ENCODE measurements at regions not wholly inside any gene's neighbourhood (a gene's known extent, or its start where the extent isn't known, plus 50 kb on each side); places are given as distances from the start of the nearest gene placed in this dataset.

DNA sequence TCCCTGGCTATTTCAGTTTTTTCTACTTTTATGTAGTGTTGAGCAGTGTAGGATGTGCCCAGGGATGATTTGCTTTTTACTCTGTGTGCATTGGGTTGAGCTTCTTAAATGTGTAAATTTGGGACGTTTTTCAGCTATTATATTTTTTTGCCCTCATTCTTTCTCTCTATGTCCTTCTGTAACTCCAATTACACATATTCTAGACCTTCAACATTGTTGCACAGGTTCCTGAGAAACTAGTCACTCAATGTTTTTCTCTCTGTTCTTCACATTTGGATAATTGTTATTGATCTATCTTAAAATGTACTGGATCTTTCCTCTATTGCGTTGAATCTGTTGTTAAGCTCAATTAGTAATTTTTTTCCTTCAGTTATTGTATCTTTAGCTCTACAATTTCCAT is 162.7 kb upstream of the TCF21 start:
- ATAC-seq = no peak
- no peak for TF ChIP-seq ZNF622 (IDR thresholded peaks at IDR 0.05)
- TF ChIP-seq, protein P1, sequence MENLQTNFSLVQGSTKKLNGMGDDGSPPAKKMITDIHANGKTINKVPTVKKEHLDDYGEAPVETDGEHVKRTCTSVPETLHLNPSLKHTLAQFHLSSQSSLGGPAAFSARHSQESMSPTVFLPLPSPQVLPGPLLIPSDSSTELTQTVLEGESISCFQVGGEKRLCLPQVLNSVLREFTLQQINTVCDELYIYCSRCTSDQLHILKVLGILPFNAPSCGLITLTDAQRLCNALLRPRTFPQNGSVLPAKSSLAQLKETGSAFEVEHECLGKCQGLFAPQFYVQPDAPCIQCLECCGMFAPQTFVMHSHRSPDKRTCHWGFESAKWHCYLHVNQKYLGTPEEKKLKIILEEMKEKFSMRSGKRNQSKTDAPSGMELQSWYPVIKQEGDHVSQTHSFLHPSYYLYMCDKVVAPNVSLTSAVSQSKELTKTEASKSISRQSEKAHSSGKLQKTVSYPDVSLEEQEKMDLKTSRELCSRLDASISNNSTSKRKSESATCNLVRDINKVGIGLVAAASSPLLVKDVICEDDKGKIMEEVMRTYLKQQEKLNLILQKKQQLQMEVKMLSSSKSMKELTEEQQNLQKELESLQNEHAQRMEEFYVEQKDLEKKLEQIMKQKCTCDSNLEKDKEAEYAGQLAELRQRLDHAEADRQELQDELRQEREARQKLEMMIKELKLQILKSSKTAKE (IDR thresholded peaks at IDR 0.05; ENCODE audit: low read depth, poor library complexity, severe bottlenecking) = no peak
- TF ChIP-seq CEBPB (IDR thresholded peaks at IDR 0.05; ENCODE audit: borderline replicate concordance in 1 of 2, low read depth in 2 of 2, low read length in 2 of 2) = no peak
- TF ChIP-seq NR2C2 (IDR thresholded peaks at IDR 0.05; ENCODE audit: borderline replicate concordance, control insufficient read depth, insufficient read length, low read depth) = no peak
- TF ChIP-seq BCL3 (IDR thresholded peaks at IDR 0.05; ENCODE audit: borderline replicate concordance, insufficient read depth, low read depth, low read length, poor library complexity, severe bottlenecking) = no peak
- no peak for TF ChIP-seq SMAD5 (IDR thresholded peaks at IDR 0.05; ENCODE audit: low read depth)
- TF ChIP-seq KDM1A (IDR thresholded peaks at IDR 0.05; ENCODE audit: borderline replicate concordance) = no peak
- no peak for TF ChIP-seq ZNF24 (IDR thresholded peaks at IDR 0.05)
- TF ChIP-seq FOXK2 (IDR thresholded peaks at IDR 0.05) = no peak
- TF ChIP-seq, protein P2, sequence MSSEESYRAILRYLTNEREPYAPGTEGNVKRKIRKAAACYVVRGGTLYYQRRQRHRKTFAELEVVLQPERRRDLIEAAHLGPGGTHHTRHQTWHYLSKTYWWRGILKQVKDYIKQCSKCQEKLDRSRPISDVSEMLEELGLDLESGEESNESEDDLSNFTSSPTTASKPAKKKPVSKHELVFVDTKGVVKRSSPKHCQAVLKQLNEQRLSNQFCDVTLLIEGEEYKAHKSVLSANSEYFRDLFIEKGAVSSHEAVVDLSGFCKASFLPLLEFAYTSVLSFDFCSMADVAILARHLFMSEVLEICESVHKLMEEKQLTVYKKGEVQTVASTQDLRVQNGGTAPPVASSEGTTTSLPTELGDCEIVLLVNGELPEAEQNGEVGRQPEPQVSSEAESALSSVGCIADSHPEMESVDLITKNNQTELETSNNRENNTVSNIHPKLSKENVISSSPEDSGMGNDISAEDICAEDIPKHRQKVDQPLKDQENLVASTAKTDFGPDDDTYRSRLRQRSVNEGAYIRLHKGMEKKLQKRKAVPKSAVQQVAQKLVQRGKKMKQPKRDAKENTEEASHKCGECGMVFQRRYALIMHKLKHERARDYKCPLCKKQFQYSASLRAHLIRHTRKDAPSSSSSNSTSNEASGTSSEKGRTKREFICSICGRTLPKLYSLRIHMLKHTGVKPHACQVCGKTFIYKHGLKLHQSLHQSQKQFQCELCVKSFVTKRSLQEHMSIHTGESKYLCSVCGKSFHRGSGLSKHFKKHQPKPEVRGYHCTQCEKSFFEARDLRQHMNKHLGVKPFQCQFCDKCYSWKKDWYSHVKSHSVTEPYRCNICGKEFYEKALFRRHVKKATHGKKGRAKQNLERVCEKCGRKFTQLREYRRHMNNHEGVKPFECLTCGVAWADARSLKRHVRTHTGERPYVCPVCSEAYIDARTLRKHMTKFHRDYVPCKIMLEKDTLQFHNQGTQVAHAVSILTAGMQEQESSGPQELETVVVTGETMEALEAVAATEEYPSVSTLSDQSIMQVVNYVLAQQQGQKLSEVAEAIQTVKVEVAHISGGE (CRISPR knock-in tag; IDR thresholded peaks at IDR 0.05) = no peak
- TF ChIP-seq NFXL1 (IDR thresholded peaks at IDR 0.05; ENCODE audit: borderline replicate concordance) = no peak
- no peak for TF ChIP-seq PAX5 (IDR thresholded peaks at IDR 0.05; ENCODE audit: borderline replicate concordance, low read depth, low read length)
- no peak for TF ChIP-seq NFYA (IDR thresholded peaks at IDR 0.05; ENCODE audit: borderline replicate concordance, low read depth, low read length)
- TF ChIP-seq IKZF2 (IDR thresholded peaks at IDR 0.05) = no peak
- ChIA-PET POLR2A (no interaction called here), RAD21 (ENCODE audit: unreplicated experiment) (interaction anchor here (1.1 kb wide), 1 partner anchor 195 kb away, joined by 3 read pairs; no protein-coding TSS in a partner anchor), SMC1A (ENCODE audit: uncharacterized antibody, unreplicated experiment) (no interaction called here), CTCF (no interaction called here)
- DNase-seq (ENCODE audit: low read depth, low spot score) = no peak
- Histone ChIP-seq H3K79me2 (ENCODE audit: control insufficient read depth, insufficient read depth, low read length) (no peaks in the 10 kb centered on the region), H3K4me2 (ENCODE audit: control insufficient read depth, insufficient read depth) (no peak overlapping the region), H3K9me3 (replicated peaks; ENCODE audit: control insufficient read depth, insufficient read depth, low read length) (no peaks in the 10 kb centered on the region), H4K20me1 (ENCODE audit: control insufficient read depth, insufficient read depth) (no peaks in the 10 kb centered on the region), H3K9ac (ENCODE audit: control insufficient read depth, insufficient read depth, low read length) (no peak overlapping the region), H3K4me3 (no peak overlapping the region), H2AFZ (ENCODE audit: control insufficient read depth, low read depth, low read length) (no peak overlapping the region), H3K27me3 (replicated peaks in 1 of 2; ENCODE audit: control insufficient read depth in 2 of 2, insufficient read depth in 2 of 2, low read length in 1 of 2) (no peaks in the 10 kb centered on the region), H3K36me3 (ENCODE audit: control insufficient read depth in 2 of 2, insufficient read depth in 2 of 2, low read length in 1 of 2) (no peaks in the 10 kb centered on the region), H3K27ac (ENCODE audit: control insufficient read depth, insufficient read depth) (no peak overlapping the region), H3K4me1 (ENCODE audit: control insufficient read depth, insufficient read depth, low read length) (no peaks in the 10 kb centered on the region)
- 22% methylated on average over 2 of the region's 2 CpGs for WGBS (ENCODE audit: insufficient coverage, insufficient replicate concordance, low lambda C conversion rate, missing lambda C conversion rate)
- in situ Hi-C loops (cut with MboI) = no loop called here
- no TSS peak for BruUV-seq (replicated peaks)
- intact Hi-C loops (cut with micrococcal nuclease; ENCODE audit: unreplicated experiment) = no loop called here
- no peak for FAIRE-seq
